Smooth muscle cell (in vitro differentiated cells): ENCODE measurements at regions not wholly inside any gene's neighbourhood (a gene's known extent, or its start where the extent isn't known, plus 50 kb on each side); places are given as distances from the start of the nearest gene placed in this dataset.

Experiments used
- DNase-seq: peaks from one replicate; lab custom pipeline; 2025; ENCODE audit not compliant: unreplicated experiment; lab: John Stamatoyannopoulos, UW
- H2AFZ ChIP-seq: fragments of 200-600 bp; sonication (generic); 2 replicates; pipeline ENCODE4 v1.6.0; 2016; ENCODE audit warnings: antibody characterized with exemption, low read depth, mild to moderate bottlenecking
- H3F3A ChIP-seq: fragments of 200-600 bp; sonication (generic); 2 replicates; pipeline ENCODE4 v1.6.0; 2017; ENCODE audit warnings: antibody characterized with exemption, low read depth
- H3K27ac ChIP-seq: fragments of 200-600 bp; sonication (generic); 2 replicates; pipeline ENCODE4 v1.5.1; 2016; ENCODE audit warnings: low read depth, mild to moderate bottlenecking
- H3K27me3 ChIP-seq: fragments of 200-600 bp; sonication (generic); 2 replicates; pipeline ENCODE4 v1.6.1; 2016; ENCODE audit warnings: low read depth, mild to moderate bottlenecking
- H3K36me3 ChIP-seq: fragments of 200-600 bp; sonication (generic); 2 replicates; pipeline ENCODE4 v1.5.1; 2016; ENCODE audit warnings: low read depth
- H3K4me1 ChIP-seq: fragments of 200-600 bp; sonication (generic); 2 replicates; pipeline ENCODE4 v1.5.1; 2016; ENCODE audit warnings: low read depth
- H3K4me2 ChIP-seq: fragments of 200-600 bp; sonication (generic); 2 replicates; pipeline ENCODE4 v1.6.0; 2016; ENCODE audit warnings: mild to moderate bottlenecking
- H3K4me3 ChIP-seq: fragments of 200-600 bp; sonication (generic); 2 replicates; pipeline ENCODE4 v1.5.1; 2016; ENCODE audit warnings: mild to moderate bottlenecking
- H3K79me2 ChIP-seq: fragments of 200-600 bp; sonication (generic); 2 replicates; pipeline ENCODE4 v1.6.0; 2016; ENCODE audit warnings: low read depth, mild to moderate bottlenecking
- H3K9ac ChIP-seq: fragments of 200-600 bp; sonication (generic); 2 replicates; pipeline ENCODE4 v1.6.0; 2016; ENCODE audit warnings: low read depth
- H3K9me3 ChIP-seq: fragments of 200-600 bp; sonication (generic); replicated peaks from 2 replicates; pipeline ENCODE4 v1.5.1; 2016; ENCODE audit warnings: low read depth
- H4K20me1 ChIP-seq: fragments of 200-600 bp; sonication (generic); 2 replicates; pipeline ENCODE4 v1.6.0; 2016; ENCODE audit warnings: low read depth
- CTCF ChIP-seq: fragments of 200-600 bp; sonication (generic); IDR thresholded peaks from 2 replicates; pipeline ENCODE4 v1.5.1; 2017; ENCODE audit warnings: borderline replicate concordance, mild to moderate bottlenecking, antibody characterized with exemption; ENCODE audit not compliant: insufficient read depth, poor library complexity, severe bottlenecking
- WGBS: methylation state at CpG from one replicate; pipeline ENCODE4 v1.1.7; 2016; ENCODE audit warnings: low lambda C conversion rate; 5-methylcytosine and 5-hydroxymethylcytosine counted together

DNA sequence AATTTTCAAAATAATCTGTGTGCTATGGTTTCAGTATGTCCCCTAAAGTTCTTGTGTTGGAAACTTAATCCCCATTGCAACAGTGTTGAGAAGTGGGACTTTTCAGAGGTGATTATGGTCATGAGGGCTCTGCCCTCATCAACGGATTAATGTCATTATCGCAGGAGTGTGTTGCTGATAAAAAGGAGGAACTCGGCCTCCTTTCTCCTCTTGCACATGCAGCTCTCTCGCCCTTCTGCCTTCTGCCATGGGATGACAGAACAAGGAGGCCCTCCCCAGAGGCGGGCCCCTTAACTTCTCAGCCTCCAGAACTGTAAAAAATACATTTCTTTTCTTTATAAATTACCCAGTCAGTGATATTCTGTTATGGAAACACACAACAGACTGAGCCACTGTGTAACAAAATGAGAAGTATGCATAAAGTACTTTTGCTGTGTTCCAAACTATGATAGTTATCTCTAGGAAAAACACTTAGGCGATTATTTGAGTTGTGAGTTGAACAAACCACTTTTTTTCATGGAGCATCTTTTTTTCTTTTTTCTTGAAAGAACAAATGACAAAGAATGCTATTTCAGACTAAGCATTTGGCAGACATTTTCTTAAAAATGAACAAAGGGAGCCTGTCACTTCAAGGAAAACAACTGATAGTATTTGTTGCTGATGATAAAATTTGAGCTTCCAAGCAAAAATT lies 134.8 kb upstream of the FUT8 start:
- H3K4me1 ChIP-seq, result peaks cover 30% of the 10 kb centered on the region
- H3K9me3 ChIP-seq, result no peaks in the 10 kb centered on the region
- no peak overlapping the region for H3K4me3 ChIP-seq
- no peaks in the 10 kb centered on the region for H3K36me3 ChIP-seq
- H3F3A ChIP-seq, result no peaks in the 10 kb centered on the region
- no peak for TF ChIP-seq CTCF
- 79% methylated on average over 6 of the region's 6 CpGs for WGBS
- H3K27ac ChIP-seq, result no peak overlapping the region
- no peaks in the 10 kb centered on the region for H3K79me2 ChIP-seq
- H4K20me1 ChIP-seq, result no peaks in the 10 kb centered on the region
- no peak overlapping the region for H2AFZ ChIP-seq
- H3K9ac ChIP-seq, result no peak overlapping the region
- no peaks in the 10 kb centered on the region for H3K27me3 ChIP-seq
- no peak overlapping the region for H3K4me2 ChIP-seq
- no peak for DNase-seq

DNA sequence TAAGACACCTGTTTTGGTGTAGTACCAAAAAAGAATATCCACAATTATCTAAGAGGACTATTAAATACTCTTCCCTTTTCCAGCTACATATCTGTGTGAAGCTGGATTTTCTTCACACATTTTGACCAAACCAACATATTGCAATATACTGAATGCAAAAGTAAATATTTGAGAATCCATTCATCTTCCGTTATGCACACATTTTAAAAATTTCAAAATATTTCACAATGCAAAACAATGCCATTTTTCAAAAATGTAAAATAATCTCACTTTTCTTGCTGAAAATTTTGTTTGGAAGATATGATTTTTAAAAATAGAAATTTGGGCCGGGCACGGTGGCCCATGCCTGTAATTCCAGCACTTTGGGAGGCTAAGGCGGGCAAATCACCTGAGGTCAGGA lies 133.9 kb upstream of the FUT8 start:
- no peaks in the 10 kb centered on the region for H3F3A ChIP-seq
- no peaks in the 10 kb centered on the region for H3K79me2 ChIP-seq
- no peaks in the 10 kb centered on the region for H3K36me3 ChIP-seq
- H4K20me1 ChIP-seq, result no peaks in the 10 kb centered on the region
- H3K27me3 ChIP-seq, result no peaks in the 10 kb centered on the region
- H3K9ac ChIP-seq, result no peak overlapping the region
- H3K27ac ChIP-seq, result no peak overlapping the region
- no peak overlapping the region for H3K4me3 ChIP-seq
- H3K4me2 ChIP-seq, result no peak overlapping the region
- H3K9me3 ChIP-seq, result no peaks in the 10 kb centered on the region
- H2AFZ ChIP-seq, result no peak overlapping the region
- DNase-seq, result no peak
- peaks cover 35% of the 10 kb centered on the region for H3K4me1 ChIP-seq
- WGBS, result 99% methylated on average over 4 of the region's 4 CpGs
- TF ChIP-seq CTCF, result no peak

- H3K4me3 ChIP-seq, result no peak overlapping the region
- no peak for DNase-seq
- H3K9ac ChIP-seq, result no peak overlapping the region
- H3K9me3 ChIP-seq, result no peaks in the 10 kb centered on the region
- H3K4me2 ChIP-seq, result no peak overlapping the region
- H3K79me2 ChIP-seq, result no peaks in the 10 kb centered on the region
- peaks cover 35% of the 10 kb centered on the region for H3K4me1 ChIP-seq
- no peaks in the 10 kb centered on the region for H3F3A ChIP-seq
- H3K36me3 ChIP-seq, result no peaks in the 10 kb centered on the region
- 98% methylated on average over 22 of the region's 22 CpGs for WGBS
- H4K20me1 ChIP-seq, result no peaks in the 10 kb centered on the region
- no peak for TF ChIP-seq CTCF
- no peak overlapping the region for H2AFZ ChIP-seq
- H3K27ac ChIP-seq, result no peak overlapping the region
- no peaks in the 10 kb centered on the region for H3K27me3 ChIP-seq
Measured at GRCh38 chr14:65279510-65279909, 133.0 kb upstream of the FUT8 start.

DNA sequence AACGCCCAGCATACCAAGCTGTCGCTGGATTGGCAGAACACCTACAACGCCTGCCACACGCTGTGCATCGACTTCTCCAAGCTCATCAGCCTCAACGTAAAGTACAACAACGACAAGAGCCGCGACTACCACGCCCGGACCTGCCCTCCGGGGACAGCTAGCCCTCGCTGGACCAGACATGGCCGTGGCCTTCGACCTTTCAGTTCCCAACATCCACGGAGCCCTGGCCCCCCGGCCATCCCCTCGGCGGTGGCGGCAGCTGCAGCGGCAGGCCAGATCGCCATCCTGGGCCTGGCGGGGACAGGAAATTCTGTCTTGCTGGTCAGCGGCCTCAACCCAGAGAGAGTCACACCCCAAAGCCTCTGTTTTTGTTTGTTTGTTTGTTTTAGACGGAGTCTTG lies 132.6 kb upstream of the FUT8 start:
- H3F3A ChIP-seq, result no peaks in the 10 kb centered on the region
- TF ChIP-seq CTCF, result no peak
- H3K4me2 ChIP-seq, result no peak overlapping the region
- no peaks in the 10 kb centered on the region for H3K36me3 ChIP-seq
- H3K9ac ChIP-seq, result no peak overlapping the region
- H3K27me3 ChIP-seq, result no peaks in the 10 kb centered on the region
- no peaks in the 10 kb centered on the region for H3K79me2 ChIP-seq
- 98% methylated on average over 25 of the region's 25 CpGs for WGBS
- H3K4me3 ChIP-seq, result no peak overlapping the region
- H4K20me1 ChIP-seq, result no peaks in the 10 kb centered on the region
- H3K27ac ChIP-seq, result no peak overlapping the region
- no peaks in the 10 kb centered on the region for H3K9me3 ChIP-seq
- peaks cover 35% of the 10 kb centered on the region for H3K4me1 ChIP-seq
- no peak overlapping the region for H2AFZ ChIP-seq
- DNase-seq, result no peak
